Astrocyte (in vitro differentiated cells and primary cell): ENCODE measurements at regions not wholly inside any gene's neighbourhood (a gene's known extent, or its start where the extent isn't known, plus 50 kb on each side); places are given as distances from the start of the nearest gene placed in this dataset.

Experiments
- DNase-seq: peaks from one replicate; pipeline ENCODE4 v3.0.0-alpha.2; 2010; ENCODE audit warnings: low read depth
- FAIRE-seq: peaks from 2 replicates; lab custom pipeline; 2011; peaks lifted over from hg19 to GRCh38; lab: Jason Lieb, UNC
- H2AFZ ChIP-seq: 2 replicates; pipeline ENCODE4 v1.6.0; 2012; ENCODE audit warnings: low read depth, low read length, inconsistent platforms
- H3K27ac ChIP-seq: 2 replicates; pipeline ENCODE4 v1.5.1; 2011; ENCODE audit warnings: low read depth, low read length, inconsistent platforms
- H3K27me3 ChIP-seq: 2 replicates; pipeline ENCODE4 v1.6.0; 2011; ENCODE audit warnings: low read length, inconsistent platforms; ENCODE audit not compliant: insufficient read depth
- H3K36me3 ChIP-seq: 2 replicates; pipeline ENCODE4 v1.5.1; 2011; ENCODE audit warnings: low read length, inconsistent platforms; ENCODE audit not compliant: insufficient read depth
- H3K4me1 ChIP-seq: 2 replicates; pipeline ENCODE4 v1.5.1; 2011; ENCODE audit warnings: low read length, inconsistent platforms; ENCODE audit not compliant: insufficient read depth
- H3K4me2 ChIP-seq: 2 replicates; pipeline ENCODE4 v1.6.0; 2012; ENCODE audit warnings: low read length, inconsistent platforms
- H3K4me3 ChIP-seq: 2 replicates; pipeline ENCODE4 v1.5.1; 2011; ENCODE audit warnings: low read depth, mild to moderate bottlenecking, low read length, inconsistent platforms; ENCODE audit not compliant: insufficient read depth
- H3K79me2 ChIP-seq: 2 replicates; pipeline ENCODE4 v1.6.0; 2012; ENCODE audit warnings: mild to moderate bottlenecking, low read length, inconsistent platforms; ENCODE audit not compliant: insufficient read depth
- H3K9ac ChIP-seq: 2 replicates; pipeline ENCODE4 v1.6.0; 2012; ENCODE audit warnings: mild to moderate bottlenecking, low read length, inconsistent platforms
- H3K9me3 ChIP-seq: 2 replicates; pipeline ENCODE4 v1.5.1; 2012; ENCODE audit warnings: low read depth, mild to moderate bottlenecking, low read length, inconsistent platforms; ENCODE audit not compliant: insufficient read depth
- H4K20me1 ChIP-seq: 2 replicates; pipeline ENCODE4 v1.6.0; 2012; ENCODE audit warnings: low read length, inconsistent platforms; ENCODE audit not compliant: insufficient read depth
- H3K27ac Mint-ChIP-seq: one replicate; pipeline ENCODE4 v1.8.0; 2021; ENCODE audit warnings: mild to moderate bottlenecking, mixed read lengths; ENCODE audit not compliant: unreplicated experiment
- H3K27me3 Mint-ChIP-seq: one replicate; pipeline ENCODE4 v1.8.0; 2021; ENCODE audit warnings: low read depth, mixed read lengths; ENCODE audit not compliant: unreplicated experiment
- H3K36me3 Mint-ChIP-seq: one replicate; pipeline ENCODE4 v1.8.0; 2021; ENCODE audit warnings: low read depth, mixed read lengths; ENCODE audit not compliant: unreplicated experiment
- H3K4me1 Mint-ChIP-seq: one replicate; pipeline ENCODE4 v1.8.0; 2021; ENCODE audit warnings: low read depth, mixed read lengths; ENCODE audit not compliant: unreplicated experiment
- H3K4me3 Mint-ChIP-seq: one replicate; pipeline ENCODE4 v1.8.0; 2021; ENCODE audit warnings: mild to moderate bottlenecking, moderate library complexity, mixed read lengths; ENCODE audit not compliant: unreplicated experiment
- H3K9me3 Mint-ChIP-seq: one replicate; pipeline ENCODE4 v1.8.0; 2021; ENCODE audit warnings: mild to moderate bottlenecking, mixed read lengths; ENCODE audit not compliant: unreplicated experiment
- CTCF ChIP-seq: IDR thresholded peaks from 2 replicates; pipeline ENCODE4 v1.5.1; 2011; ENCODE audit warnings: low read depth, mild to moderate bottlenecking, inconsistent platforms, low read length, moderate library complexity; ENCODE audit not compliant: insufficient read depth
- EZH2 ChIP-seq: IDR thresholded peaks from 2 replicates; pipeline ENCODE4 v1.6.1; 2012; ENCODE audit warnings: mild to moderate bottlenecking, low read length, inconsistent platforms; ENCODE audit not compliant: insufficient read depth

- Histone ChIP-seq H3K4me3 (no peak overlapping the region), H3K4me2 (peak overlapping the region; percentile 23), H3K27me3 (no peaks in the 10 kb centered on the region), H3K36me3 (no peaks in the 10 kb centered on the region), H3K4me1 (peaks cover 17% of the 10 kb centered on the region), H4K20me1 (no peaks in the 10 kb centered on the region), H3K27ac (no peak overlapping the region), H3K9me3 (no peaks in the 10 kb centered on the region), H3K79me2 (no peaks in the 10 kb centered on the region), H2AFZ (no peak overlapping the region), H3K9ac (no peak overlapping the region)
- DNase-seq (peak; percentile 49), FAIRE-seq (no peak)
- Mint-ChIP-seq H3K36me3 (no peaks in the 10 kb centered on the region), H3K27me3 (no peaks in the 10 kb centered on the region), H3K9me3 (no peaks in the 10 kb centered on the region), H3K4me3 (no peak overlapping the region), H3K4me1 (peaks cover 18% of the 10 kb centered on the region), H3K27ac (no peak overlapping the region)
- TF ChIP-seq CTCF (no peak), EZH2 (no peak)
Measured at GRCh38 chr6:144661116-144661806, 376.1 kb downstream of the UTRN start.

- Histone ChIP-seq H3K4me2 (no peak overlapping the region), H4K20me1 (no peaks in the 10 kb centered on the region), H3K9me3 (no peaks in the 10 kb centered on the region), H3K27ac (no peak overlapping the region), H3K79me2 (no peaks in the 10 kb centered on the region), H3K36me3 (no peaks in the 10 kb centered on the region), H3K4me1 (peaks cover 17% of the 10 kb centered on the region), H3K9ac (no peak overlapping the region), H2AFZ (no peak overlapping the region), H3K27me3 (no peaks in the 10 kb centered on the region), H3K4me3 (no peak overlapping the region)
- Mint-ChIP-seq H3K27ac (no peak overlapping the region), H3K27me3 (no peaks in the 10 kb centered on the region), H3K36me3 (no peaks in the 10 kb centered on the region), H3K4me3 (no peak overlapping the region), H3K9me3 (no peaks in the 10 kb centered on the region), H3K4me1 (peaks cover 14% of the 10 kb centered on the region)
- no peak for TF ChIP-seq EZH2
- DNase-seq (peak; percentile 18), FAIRE-seq (no peak)
Measured at GRCh38 chr6:144662812-144663365, 377.8 kb downstream of the UTRN start.

GRCh38 chr6:144664281-144664680 lies 379.1 kb downstream of the UTRN start:
- no peak overlapping the region for H3K27ac Mint-ChIP-seq
- FAIRE-seq (no peak), DNase-seq (no peak)
- no peaks in the 10 kb centered on the region for H3K36me3 Mint-ChIP-seq
- no peaks in the 10 kb centered on the region for H3K27me3 Mint-ChIP-seq
- no peaks in the 10 kb centered on the region for H3K79me2 ChIP-seq
- no peak overlapping the region for H3K9ac ChIP-seq
- no peak overlapping the region for H2AFZ ChIP-seq
- no peaks in the 10 kb centered on the region for H4K20me1 ChIP-seq
- TF ChIP-seq EZH2 (no peak), CTCF (no peak)
- no peak overlapping the region for H3K27ac ChIP-seq
- H3K4me3 ChIP-seq = no peak overlapping the region
- no peaks in the 10 kb centered on the region for H3K27me3 ChIP-seq
- no peaks in the 10 kb centered on the region for H3K9me3 ChIP-seq
- no peak overlapping the region for H3K4me2 ChIP-seq
- H3K4me1 Mint-ChIP-seq = peaks cover 10% of the 10 kb centered on the region
- H3K36me3 ChIP-seq = no peaks in the 10 kb centered on the region
- H3K4me3 Mint-ChIP-seq = no peak overlapping the region
- H3K9me3 Mint-ChIP-seq = no peaks in the 10 kb centered on the region
- H3K4me1 ChIP-seq = peaks cover 13% of the 10 kb centered on the region
